Activated CD4-positive, alpha-beta memory T cell treated with anti-CD3 and anti-CD28 coated beads for 36 hours (primary cell): ENCODE measurements at regions not wholly inside any gene's neighbourhood (a gene's known extent, or its start where the extent isn't known, plus 50 kb on each side); places are given as distances from the start of the nearest gene placed in this dataset.

Experiments
- CTCF ChIA-PET: fragments of 350-600 bp; sonication (Branson Sonifier 250); formaldehyde crosslinking; loops from one replicate; lab custom pipeline; 2021; ENCODE audit warnings: antibody characterized with exemption, inconsistent platforms; lab: Charles Lee
- POLR2A ChIA-PET: fragments of 350-600 bp; sonication (Branson Sonifier 250); formaldehyde crosslinking; loops from one replicate; lab custom pipeline; 2021; ENCODE audit warnings: antibody characterized with exemption; lab: Charles Lee
- DNase-seq: peaks from one replicate; pipeline ENCODE4 v3.0.0-alpha.2; 2020
- H3K27ac Mint-ChIP-seq: one replicate; pipeline ENCODE4 v1.8.0; 2021; ENCODE audit warnings: mixed read lengths
- H3K27me3 Mint-ChIP-seq: one replicate; pipeline ENCODE4 v1.8.0; 2021; ENCODE audit warnings: mixed read lengths
- H3K36me3 Mint-ChIP-seq: one replicate; pipeline ENCODE4 v1.8.0; 2021; ENCODE audit warnings: mixed read lengths
- H3K4me1 Mint-ChIP-seq: one replicate; pipeline ENCODE4 v1.8.0; 2021; ENCODE audit warnings: low read depth, mixed read lengths
- H3K4me3 Mint-ChIP-seq: one replicate; pipeline ENCODE4 v1.8.0; 2021; ENCODE audit warnings: mild to moderate bottlenecking, mixed read lengths
- H3K9me3 Mint-ChIP-seq: one replicate; pipeline ENCODE4 v1.8.0; 2021; ENCODE audit warnings: mixed read lengths
- intact Hi-C: fragments of 100-400 bp; cut with micrococcal nuclease; formaldehyde crosslinking; loops from one replicate; pipeline ENCODE4 v1.15.1; 2023

GRCh38 chr4:44056721-44057151, 391.9 kb downstream of the KCTD8 start:
- Mint-ChIP-seq H3K4me3 (no peak overlapping the region), H3K27ac (no peak overlapping the region), H3K27me3 (no peaks in the 10 kb centered on the region), H3K9me3 (peaks cover 12% of the 10 kb centered on the region), H3K36me3 (no peaks in the 10 kb centered on the region), H3K4me1 (no peaks in the 10 kb centered on the region)
- intact Hi-C loops: no loop called here
- ChIA-PET POLR2A (no interaction called here), CTCF (no interaction called here)
- no peak for DNase-seq

GRCh38 chr4:44070843-44071242, 377.8 kb downstream of the KCTD8 start:
- Mint-ChIP-seq H3K9me3 (peaks cover 8% of the 10 kb centered on the region), H3K36me3 (no peaks in the 10 kb centered on the region), H3K27me3 (no peaks in the 10 kb centered on the region), H3K4me3 (no peak overlapping the region), H3K4me1 (no peaks in the 10 kb centered on the region), H3K27ac (no peak overlapping the region)
- ChIA-PET CTCF (no interaction called here), POLR2A (no interaction called here)
- no peak for DNase-seq
- intact Hi-C loops: no loop called here

- no peaks in the 10 kb centered on the region for H3K4me1 Mint-ChIP-seq
- intact Hi-C loops: no loop called here
- no peaks in the 10 kb centered on the region for H3K27me3 Mint-ChIP-seq
- peaks cover 8% of the 10 kb centered on the region for H3K9me3 Mint-ChIP-seq
- DNase-seq: no peak
- no peak overlapping the region for H3K27ac Mint-ChIP-seq
- no peaks in the 10 kb centered on the region for H3K36me3 Mint-ChIP-seq
- CTCF ChIA-PET: no interaction called here
- no peak overlapping the region for H3K4me3 Mint-ChIP-seq
- POLR2A ChIA-PET: no interaction called here
Measured at GRCh38 chr4:44071959-44072955, 376.4 kb downstream of the KCTD8 start.

GRCh38 chr4:44086753-44087152, 361.9 kb downstream of the KCTD8 start:
- Mint-ChIP-seq H3K4me3 (no peak overlapping the region), H3K27me3 (no peaks in the 10 kb centered on the region), H3K27ac (no peak overlapping the region), H3K4me1 (no peaks in the 10 kb centered on the region), H3K9me3 (peaks cover 3% of the 10 kb centered on the region), H3K36me3 (no peaks in the 10 kb centered on the region)
- DNase-seq: no peak
- POLR2A ChIA-PET: no interaction called here
- intact Hi-C loops: no loop called here
- CTCF ChIA-PET: no interaction called here

- DNase-seq: no peak
- ChIA-PET CTCF (no interaction called here), POLR2A (no interaction called here)
- Mint-ChIP-seq H3K4me1 (no peaks in the 10 kb centered on the region), H3K36me3 (no peaks in the 10 kb centered on the region), H3K27me3 (no peaks in the 10 kb centered on the region), H3K27ac (no peak overlapping the region), H3K9me3 (peaks cover 2% of the 10 kb centered on the region), H3K4me3 (no peak overlapping the region)
- intact Hi-C loops: no loop called here
Measured at GRCh38 chr4:44093390-44093789, 355.2 kb downstream of the KCTD8 start.

GRCh38 chr4:44098973-44099372, 349.6 kb downstream of the KCTD8 start:
- Mint-ChIP-seq H3K9me3 (peaks cover 11% of the 10 kb centered on the region), H3K27ac (no peak overlapping the region), H3K36me3 (no peaks in the 10 kb centered on the region), H3K4me3 (no peak overlapping the region), H3K27me3 (no peaks in the 10 kb centered on the region), H3K4me1 (no peaks in the 10 kb centered on the region)
- ChIA-PET CTCF (no interaction called here), POLR2A (no interaction called here)
- intact Hi-C loops: no loop called here
- no peak for DNase-seq

- H3K27me3 Mint-ChIP-seq: no peaks in the 10 kb centered on the region
- DNase-seq: no peak
- peaks cover 15% of the 10 kb centered on the region for H3K9me3 Mint-ChIP-seq
- H3K27ac Mint-ChIP-seq: no peak overlapping the region
- H3K4me1 Mint-ChIP-seq: no peaks in the 10 kb centered on the region
- no peak overlapping the region for H3K4me3 Mint-ChIP-seq
- H3K36me3 Mint-ChIP-seq: no peaks in the 10 kb centered on the region
- intact Hi-C loops: no loop called here
- ChIA-PET POLR2A (no interaction called here), CTCF (no interaction called here)
Measured at GRCh38 chr4:44100456-44100855, 348.2 kb downstream of the KCTD8 start.

- H3K27ac Mint-ChIP-seq: no peak overlapping the region
- ChIA-PET POLR2A (no interaction called here), CTCF (no interaction called here)
- intact Hi-C loops: no loop called here
- no peak for DNase-seq
- H3K4me1 Mint-ChIP-seq: no peaks in the 10 kb centered on the region
- H3K27me3 Mint-ChIP-seq: no peaks in the 10 kb centered on the region
- no peak overlapping the region for H3K4me3 Mint-ChIP-seq
- peaks cover 6% of the 10 kb centered on the region for H3K9me3 Mint-ChIP-seq
- H3K36me3 Mint-ChIP-seq: no peaks in the 10 kb centered on the region
Measured at GRCh38 chr4:44118971-44119680, 329.5 kb downstream of the KCTD8 start.

- no peak overlapping the region for H3K4me3 Mint-ChIP-seq
Measured at GRCh38 chr4:44120646-44121045, 328.0 kb downstream of the KCTD8 start.

GRCh38 chr4:44121210-44121609, 327.4 kb downstream of the KCTD8 start:
- H3K27ac Mint-ChIP-seq: no peak overlapping the region
- intact Hi-C loops: no loop called here
- H3K4me1 Mint-ChIP-seq: no peaks in the 10 kb centered on the region
- peaks cover 6% of the 10 kb centered on the region for H3K9me3 Mint-ChIP-seq
- no peak for DNase-seq
- ChIA-PET CTCF (no interaction called here), POLR2A (no interaction called here)
- H3K27me3 Mint-ChIP-seq: no peaks in the 10 kb centered on the region
- no peak overlapping the region for H3K4me3 Mint-ChIP-seq
- no peaks in the 10 kb centered on the region for H3K36me3 Mint-ChIP-seq

More at GRCh38 chr4:44120646-44121045, 328.0 kb downstream of the KCTD8 start:
- Mint-ChIP-seq H3K4me1 (no peaks in the 10 kb centered on the region), H3K9me3 (peaks cover 6% of the 10 kb centered on the region), H3K27me3 (no peaks in the 10 kb centered on the region), H3K27ac (no peak overlapping the region), H3K36me3 (no peaks in the 10 kb centered on the region)
- DNase-seq: no peak
- POLR2A ChIA-PET: no interaction called here
- intact Hi-C loops: no loop called here
- CTCF ChIA-PET: no interaction called here
